WI38 (cell line): ENCODE measurements at regions not wholly inside any gene's neighbourhood (a gene's known extent, or its start where the extent isn't known, plus 50 kb on each side); places are given as distances from the start of the nearest gene placed in this dataset.
"Not testable (repeated sequence)": the region's sequence is repeated elsewhere in the genome, so short reads cannot be mapped to it uniquely, and the experiment has no call there.

ENCODE experiments used
- H3K4me3 ChIP-seq: 2 replicates; pipeline ENCODE4 v1.5.1; 2011; ENCODE audit warnings: low read depth, mild to moderate bottlenecking, control low read depth, low read length
- TF ChIP-seq, protein P1 (sequence below): IDR thresholded peaks from 2 replicates; pipeline ENCODE4 v1.5.1; 2012; ENCODE audit warnings: low read depth, mild to moderate bottlenecking, control low read depth, low read length

DNA sequence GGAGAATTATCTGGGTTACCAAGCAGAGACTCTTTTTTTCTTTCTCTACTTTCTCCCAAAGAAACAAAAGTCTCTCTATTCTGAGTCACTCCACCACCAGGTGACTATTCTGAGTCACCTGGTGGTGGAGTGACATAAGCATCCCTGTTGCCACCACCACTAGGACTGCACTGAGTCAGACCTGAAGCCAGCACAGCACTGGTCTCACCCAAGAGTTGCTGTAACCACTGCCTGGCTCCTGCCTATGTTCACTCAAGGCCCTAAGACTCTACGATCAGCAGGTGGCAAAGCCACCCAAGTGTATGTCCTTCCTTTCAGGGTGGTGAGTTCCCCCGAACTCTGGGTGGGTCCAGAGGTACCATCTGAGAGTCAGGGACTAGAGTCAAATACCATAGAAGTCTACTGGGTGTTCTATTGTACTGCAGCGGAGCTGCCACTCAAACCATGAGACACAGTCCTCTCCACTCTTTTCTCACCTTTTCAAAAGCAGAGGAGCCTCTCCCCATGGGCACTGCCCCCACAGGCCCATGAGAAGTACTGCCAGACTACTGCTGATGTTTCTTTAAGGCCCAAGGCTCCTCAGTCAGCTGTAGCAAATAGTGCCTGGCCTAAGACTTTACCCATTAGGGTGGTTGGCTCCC lies 209.6 kb upstream of the IRS4 start:
- H3K4me3 ChIP-seq, result no peak overlapping the region
- TF ChIP-seq, protein P1, sequence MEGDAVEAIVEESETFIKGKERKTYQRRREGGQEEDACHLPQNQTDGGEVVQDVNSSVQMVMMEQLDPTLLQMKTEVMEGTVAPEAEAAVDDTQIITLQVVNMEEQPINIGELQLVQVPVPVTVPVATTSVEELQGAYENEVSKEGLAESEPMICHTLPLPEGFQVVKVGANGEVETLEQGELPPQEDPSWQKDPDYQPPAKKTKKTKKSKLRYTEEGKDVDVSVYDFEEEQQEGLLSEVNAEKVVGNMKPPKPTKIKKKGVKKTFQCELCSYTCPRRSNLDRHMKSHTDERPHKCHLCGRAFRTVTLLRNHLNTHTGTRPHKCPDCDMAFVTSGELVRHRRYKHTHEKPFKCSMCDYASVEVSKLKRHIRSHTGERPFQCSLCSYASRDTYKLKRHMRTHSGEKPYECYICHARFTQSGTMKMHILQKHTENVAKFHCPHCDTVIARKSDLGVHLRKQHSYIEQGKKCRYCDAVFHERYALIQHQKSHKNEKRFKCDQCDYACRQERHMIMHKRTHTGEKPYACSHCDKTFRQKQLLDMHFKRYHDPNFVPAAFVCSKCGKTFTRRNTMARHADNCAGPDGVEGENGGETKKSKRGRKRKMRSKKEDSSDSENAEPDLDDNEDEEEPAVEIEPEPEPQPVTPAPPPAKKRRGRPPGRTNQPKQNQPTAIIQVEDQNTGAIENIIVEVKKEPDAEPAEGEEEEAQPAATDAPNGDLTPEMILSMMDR, result no peak

DNA sequence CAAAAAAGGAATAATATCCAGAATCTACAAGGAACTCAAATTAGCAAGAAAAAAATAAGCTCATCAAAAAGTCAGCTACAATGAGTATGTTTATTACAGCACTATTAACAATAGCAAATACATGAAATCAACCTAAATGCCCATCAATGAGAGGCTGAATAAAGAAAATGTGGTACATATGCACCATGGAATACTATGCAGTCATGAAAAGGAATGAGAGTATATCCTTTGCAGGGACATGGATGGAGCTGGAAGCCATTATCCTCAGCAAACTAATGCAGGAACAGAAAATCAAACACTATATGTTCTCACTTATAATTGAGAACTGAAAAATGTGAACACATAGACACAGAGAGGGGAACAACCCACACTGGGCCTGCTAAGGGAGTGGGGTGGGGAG lies 178.4 kb upstream of the IRS4 start:
- TF ChIP-seq, protein P1, result no peak
- no peak overlapping the region for H3K4me3 ChIP-seq

DNA sequence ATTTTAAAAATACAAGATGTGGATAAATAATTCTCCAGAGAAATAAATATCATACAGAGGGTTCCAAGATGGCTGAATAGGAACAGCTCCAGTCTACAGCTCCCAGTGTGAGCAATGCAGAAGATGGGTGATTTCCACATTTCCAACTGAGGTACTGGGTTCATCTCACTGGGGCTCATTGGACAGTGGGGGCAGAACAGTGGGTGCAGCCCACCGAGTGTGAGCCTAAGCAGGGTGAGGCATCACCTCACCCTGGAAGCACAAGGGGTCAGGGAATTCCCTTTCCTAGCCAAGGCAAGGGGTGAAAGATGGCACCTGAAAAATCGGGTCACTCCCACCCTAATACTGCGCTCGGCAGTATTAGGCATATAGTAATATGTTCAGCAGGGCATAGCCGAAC lies 167.5 kb upstream of the IRS4 start:
- not testable (repeated sequence) for H3K4me3 ChIP-seq

DNA sequence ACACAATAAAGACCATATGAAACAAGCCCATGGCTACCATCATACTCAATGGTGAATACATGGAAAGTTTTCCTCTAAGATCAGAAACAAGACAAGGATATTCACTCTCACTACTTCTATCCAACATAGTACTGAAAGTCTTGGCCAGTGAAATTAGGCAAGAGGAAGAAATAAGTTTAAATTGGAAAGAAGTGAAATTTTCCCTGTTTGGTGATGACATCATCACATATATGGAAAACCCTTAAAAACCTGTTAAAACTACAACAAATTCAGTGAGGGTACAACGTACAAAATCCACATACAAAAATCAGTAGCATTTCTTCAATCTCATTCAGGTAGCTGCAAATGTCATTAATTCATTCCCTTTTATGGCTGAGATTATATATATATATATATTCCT lies 164.0 kb upstream of the IRS4 start:
- H3K4me3 ChIP-seq, result no peak overlapping the region
- TF ChIP-seq, protein P1, result no peak

DNA sequence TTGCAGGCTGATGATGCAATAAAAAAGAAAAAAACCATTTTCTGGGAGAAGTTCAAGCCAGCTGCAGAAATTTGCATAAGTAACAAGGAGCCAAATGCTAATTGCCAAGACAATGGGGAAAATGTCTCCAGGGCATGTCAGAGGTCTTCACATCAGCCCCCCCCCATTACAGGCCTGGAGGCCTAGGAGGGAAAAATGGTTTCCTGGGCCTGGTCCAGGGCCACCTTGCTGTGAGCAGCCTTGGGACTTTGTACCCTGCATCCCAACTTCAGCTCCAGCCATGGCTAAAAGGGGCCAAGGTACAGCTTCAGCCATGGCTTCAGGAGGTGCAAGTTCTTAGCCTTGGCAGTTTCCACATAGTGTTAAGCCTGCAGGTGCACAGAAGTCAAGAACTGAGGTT lies 160.0 kb upstream of the IRS4 start:
- not testable (repeated sequence) for H3K4me3 ChIP-seq

DNA sequence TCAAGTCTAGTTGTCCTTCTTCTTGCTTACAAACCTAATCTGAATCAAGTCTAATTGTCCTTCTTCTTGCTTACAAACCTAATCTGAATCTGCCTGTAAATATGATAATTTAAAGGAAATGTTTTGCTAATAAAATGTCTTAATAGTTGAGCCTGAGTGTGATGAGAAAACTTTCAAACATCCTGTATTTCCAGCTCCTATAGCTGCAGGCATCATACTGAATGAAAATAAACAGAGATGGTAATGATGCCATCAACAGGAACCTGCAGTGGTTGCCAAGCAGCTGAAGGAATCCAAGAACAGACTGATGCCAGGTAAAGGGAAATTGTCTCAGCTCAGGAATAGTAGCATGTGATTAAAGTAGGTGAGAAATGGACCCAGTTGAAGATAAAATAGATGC lies 156.1 kb upstream of the IRS4 start:
- TF ChIP-seq, protein P1, result no peak
- no peak overlapping the region for H3K4me3 ChIP-seq

DNA sequence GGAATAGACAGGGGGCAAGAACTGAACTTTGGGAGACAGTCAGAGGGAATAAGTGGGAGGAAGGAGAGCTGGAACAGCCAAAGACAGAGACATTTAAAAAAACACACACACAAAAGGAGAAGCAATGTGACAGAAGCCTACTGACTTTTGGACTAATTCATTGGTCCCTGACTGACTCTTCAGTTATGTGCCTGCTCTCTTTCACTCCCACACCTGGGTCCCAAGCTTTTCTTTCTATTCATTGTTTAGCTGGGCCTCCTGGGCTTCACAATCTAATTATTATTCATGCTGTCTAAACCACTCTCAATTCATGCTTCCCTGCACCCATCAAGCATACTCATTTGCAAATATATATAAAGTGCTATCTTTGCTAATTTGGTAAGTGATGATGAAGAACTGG lies 139.2 kb upstream of the IRS4 start:
- TF ChIP-seq, protein P1, result no peak
- H3K4me3 ChIP-seq, result no peak overlapping the region

DNA sequence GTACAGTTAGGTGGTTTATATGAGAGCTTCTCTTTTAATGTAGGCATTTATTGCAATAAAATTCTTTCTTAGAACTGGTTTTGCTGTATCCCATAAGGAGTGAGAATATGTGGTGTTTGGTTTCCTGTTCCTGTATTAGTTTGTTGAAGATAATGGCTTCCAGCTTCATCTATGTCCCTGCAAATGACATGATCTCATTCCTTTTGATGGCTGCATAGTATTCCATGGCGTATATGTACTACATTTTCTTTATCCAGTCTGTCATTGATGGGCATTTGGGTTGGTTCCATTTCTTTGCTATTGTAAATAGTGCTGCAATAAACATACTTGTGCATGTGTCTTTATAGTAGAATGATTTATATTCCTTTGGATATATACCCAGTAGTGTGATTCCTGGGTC lies 106.7 kb upstream of the IRS4 start:
- H3K4me3 ChIP-seq, result not testable (repeated sequence)

DNA sequence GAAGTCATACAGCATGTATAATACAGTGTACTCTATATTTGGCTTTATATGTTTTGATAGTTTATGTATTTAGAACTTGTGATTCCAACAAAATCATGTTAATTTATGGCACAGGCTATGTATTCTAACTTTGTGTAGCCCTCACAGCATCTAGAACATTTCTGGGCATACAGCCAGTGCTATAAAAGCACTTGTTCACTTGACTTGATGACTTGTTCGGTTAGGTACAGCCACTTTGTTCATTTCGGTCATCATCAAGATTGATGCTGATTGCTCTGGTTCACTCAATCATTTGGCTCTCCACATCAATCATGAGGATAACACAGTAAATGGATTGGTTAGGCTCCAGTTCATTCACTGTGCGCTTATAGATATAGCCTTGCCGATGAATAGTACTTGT lies 97.6 kb upstream of the IRS4 start:
- TF ChIP-seq, protein P1, result no peak
- no peak overlapping the region for H3K4me3 ChIP-seq
